Neuronal stem cell (in vitro differentiated cells): ENCODE measurements at regions not wholly inside any gene's neighbourhood (a gene's known extent, or its start where the extent isn't known, plus 50 kb on each side); places are given as distances from the start of the nearest gene placed in this dataset.

Source experiments
- DNase-seq: peaks from one replicate; pipeline ENCODE4 v3.0.0-alpha.2; 2013; ENCODE audit warnings: low spot score
- H2AFZ ChIP-seq: one replicate; pipeline ENCODE4 v1.6.1; 2013; ENCODE audit warnings: mild to moderate bottlenecking, low read length, inconsistent platforms
- H2AK5ac ChIP-seq: 2 replicates; pipeline ENCODE4 v1.6.1; 2013; ENCODE audit warnings: low read depth, mild to moderate bottlenecking, inconsistent platforms, low read length, moderate library complexity, mixed read lengths
- H2BK120ac ChIP-seq: 2 replicates; pipeline ENCODE4 v1.6.1; 2013; ENCODE audit warnings: low read depth, mild to moderate bottlenecking, inconsistent platforms, low read length, moderate library complexity, mixed read lengths
- H2BK12ac ChIP-seq: one replicate; pipeline ENCODE4 v1.6.1; 2013; ENCODE audit warnings: low read length, inconsistent platforms
- H2BK15ac ChIP-seq: 2 replicates; pipeline ENCODE4 v1.6.1; 2013; ENCODE audit warnings: mild to moderate bottlenecking, low read length, inconsistent platforms, mixed read lengths
- H2BK5ac ChIP-seq: one replicate; pipeline ENCODE4 v1.6.1; 2013; ENCODE audit warnings: inconsistent platforms, mild to moderate bottlenecking, low read length, moderate library complexity
- H3K14ac ChIP-seq: one replicate; pipeline ENCODE4 v1.6.1; 2013; ENCODE audit warnings: low read length, inconsistent platforms
- H3K18ac ChIP-seq: 2 replicates; pipeline ENCODE4 v1.6.1; 2013; ENCODE audit warnings: low read length, inconsistent platforms
- H3K23ac ChIP-seq: 2 replicates; pipeline ENCODE4 v1.6.1; 2013; ENCODE audit warnings: low read depth, mild to moderate bottlenecking, mixed read lengths, low read length, inconsistent platforms; ENCODE audit not compliant: poor library complexity
- H3K27ac ChIP-seq: replicated peaks from 3 replicates; pipeline ENCODE4 v1.5.1; 2013; ENCODE audit warnings: low read length, inconsistent platforms
- H3K27me3 ChIP-seq, 3 experiments: 2 replicates each; pipeline ENCODE4 v1.6.1; 2013; ENCODE audit warnings: low read length in 3 of 3, mild to moderate bottlenecking in 2 of 3, inconsistent platforms in 1 of 3, low read depth in 1 of 3, mixed read lengths in 1 of 3, moderate library complexity in 1 of 3; ENCODE audit not compliant: control insufficient read depth in 3 of 3, insufficient read depth in 3 of 3
- H3K36me3 ChIP-seq, 2 donors: replicated peaks in 1 of 2; 2 replicates each; pipeline ENCODE4 v1.6.1; 2013; ENCODE audit warnings: low read length in 2 of 2; ENCODE audit not compliant: control insufficient read depth in 2 of 2, insufficient read depth in 2 of 2
- H3K4ac ChIP-seq: 2 replicates; pipeline ENCODE4 v1.6.1; 2013; ENCODE audit warnings: inconsistent platforms, mild to moderate bottlenecking, low read length, moderate library complexity
- H3K4me1 ChIP-seq, 2 donors: 1 replicate in 1 of 2; 2 replicates in 1 of 2; pipeline ENCODE4 v1.6.1; 2013; ENCODE audit warnings: low read length in 2 of 2, low read depth in 1 of 2; ENCODE audit not compliant: control insufficient read depth in 2 of 2, insufficient read depth in 1 of 2
- H3K4me2 ChIP-seq: one replicate; pipeline ENCODE4 v1.6.1; 2013; ENCODE audit warnings: mild to moderate bottlenecking, low read length, inconsistent platforms; ENCODE audit not compliant: insufficient read depth, poor library complexity, severe bottlenecking
- H3K4me3 ChIP-seq, 2 donors: 2 replicates each; pipeline ENCODE4 v1.5.1; 2013; ENCODE audit warnings: low read length in 2 of 2, mild to moderate bottlenecking in 2 of 2, inconsistent platforms in 1 of 2, moderate library complexity in 1 of 2
- H3K79me1 ChIP-seq: one replicate; pipeline ENCODE4 v1.6.1; 2013; ENCODE audit warnings: low read depth, mild to moderate bottlenecking, inconsistent platforms, low read length, moderate library complexity
- H3K9ac ChIP-seq: one replicate; pipeline ENCODE4 v1.6.1; 2013; ENCODE audit warnings: mild to moderate bottlenecking, low read depth, low read length, inconsistent platforms; ENCODE audit not compliant: poor library complexity
- H3K9me3 ChIP-seq, 2 donors: replicated peaks in 1 of 2; 2 replicates each; pipeline versions ENCODE3 to v1.6.1; 2013; ENCODE audit warnings: low read length in 2 of 2, mild to moderate bottlenecking in 2 of 2, inconsistent platforms in 1 of 2, low read depth in 1 of 2, mixed read lengths in 1 of 2, moderate library complexity in 1 of 2; ENCODE audit not compliant: control insufficient read depth in 2 of 2, insufficient read depth in 1 of 2
- H4K8ac ChIP-seq: one replicate; pipeline ENCODE4 v1.6.1; 2013; ENCODE audit warnings: low read depth, mild to moderate bottlenecking, inconsistent platforms, low read length, moderate library complexity
- H4K91ac ChIP-seq: one replicate; pipeline ENCODE4 v1.6.1; 2013; ENCODE audit warnings: low read length, low read depth, mild to moderate bottlenecking, inconsistent platforms; ENCODE audit not compliant: poor library complexity
- WGBS, 2 donors: extraction: QIAGEN DNeasy Blood & Tissue Kit; methylation state at CpG; one replicate each; pipeline ENCODE4 v1.1.7; 2013; ENCODE audit warnings: missing lambda C conversion rate in 2 of 2, mixed read lengths in 1 of 2; ENCODE audit not compliant: insufficient read length in 2 of 2, insufficient replicate concordance in 1 of 2; ENCODE audit errors: extremely low coverage in 2 of 2; 5-methylcytosine and 5-hydroxymethylcytosine counted together

- Histone ChIP-seq H3K23ac (peak overlapping the region; percentile 97), H3K9ac (no peak overlapping the region), H3K4me2 (no peak overlapping the region), H2BK120ac (peak overlapping the region; percentile 84), H3K27ac (no peak overlapping the region), H4K91ac (no peak overlapping the region), H2BK12ac (peak overlapping the region; percentile 63), H2BK5ac (no peak overlapping the region), H2AFZ (no peak overlapping the region), H3K27me3 (no peaks in the 10 kb centered on the region), H3K79me1 (no peaks in the 10 kb centered on the region), H3K4me1 (peaks cover 0 to 2% of the 10 kb centered on the region in 2 donors), H4K8ac (no peak overlapping the region), H3K18ac (peak overlapping the region; percentile 86), H3K4ac (no peak overlapping the region), H2AK5ac (peak overlapping the region; percentile 77), H2BK15ac (no peak overlapping the region), H3K14ac (no peak overlapping the region), H3K9me3 (no peaks in the 10 kb centered on the region), H3K4me3 (no peak overlapping the region), H3K36me3 (no peaks in the 10 kb centered on the region)
- no peak for DNase-seq
- WGBS, 2 donors, result no CpG with 5 or more reads among the region's 38 CpGs
These were observed 392.0 kb upstream of the CCDC196 start for GRCh38 chr14:66094001-66094727.

- Histone ChIP-seq H3K79me1 (no peaks in the 10 kb centered on the region), H3K18ac (peak overlapping the region; percentile 40), H3K27me3 (no peaks in the 10 kb centered on the region), H3K4me1 (peaks cover 0 to 2% of the 10 kb centered on the region in 2 donors), H2BK120ac (no peak overlapping the region), H2BK12ac (no peak overlapping the region), H3K4me2 (no peak overlapping the region), H2AFZ (no peak overlapping the region), H4K91ac (no peak overlapping the region), H3K14ac (no peak overlapping the region), H3K27ac (no peak overlapping the region), H4K8ac (no peak overlapping the region), H3K23ac (peak overlapping the region; percentile 45), H2BK5ac (no peak overlapping the region), H3K36me3 (no peaks in the 10 kb centered on the region), H2AK5ac (no peak overlapping the region), H3K9me3 (no peaks in the 10 kb centered on the region), H2BK15ac (no peak overlapping the region), H3K4ac (no peak overlapping the region), H3K4me3 (no peak overlapping the region), H3K9ac (no peak overlapping the region)
- WGBS, 2 donors, result no CpG with 5 or more reads among the region's 4 CpGs
- DNase-seq, result no peak
These were observed 386.7 kb upstream of the CCDC196 start for GRCh38 chr14:66099451-66099850.

- H3K27ac ChIP-seq, result no peak overlapping the region
- no peak for DNase-seq
- no peak overlapping the region for H2BK12ac ChIP-seq
- no peak overlapping the region for H3K18ac ChIP-seq
- H3K9ac ChIP-seq, result no peak overlapping the region
- H3K79me1 ChIP-seq, result no peaks in the 10 kb centered on the region
- H3K4me3 ChIP-seq, result no peak overlapping the region
- H4K91ac ChIP-seq, result no peak overlapping the region
- H2AK5ac ChIP-seq, result no peak overlapping the region
- H3K4me2 ChIP-seq, result no peak overlapping the region
- no peak overlapping the region for H3K14ac ChIP-seq
- H2BK120ac ChIP-seq, result no peak overlapping the region
- H2BK5ac ChIP-seq, result no peak overlapping the region
- H3K27me3 ChIP-seq, result no peaks in the 10 kb centered on the region
- H3K9me3 ChIP-seq, result no peaks in the 10 kb centered on the region
- WGBS, 2 donors, result no CpG with 5 or more reads among the region's 1 CpG
- no peak overlapping the region for H4K8ac ChIP-seq
- H3K36me3 ChIP-seq, result no peaks in the 10 kb centered on the region
- H3K4me1 ChIP-seq, result peaks cover 0 to 7% of the 10 kb centered on the region in 2 donors
- H3K4ac ChIP-seq, result no peak overlapping the region
- no peak overlapping the region for H3K23ac ChIP-seq
- no peak overlapping the region for H2BK15ac ChIP-seq
- H2AFZ ChIP-seq, result no peak overlapping the region
These were observed 386.2 kb upstream of the CCDC196 start for GRCh38 chr14:66099931-66100330.

GRCh38 chr14:66101662-66102061, 384.5 kb upstream of the CCDC196 start:
- Histone ChIP-seq H3K27me3 (no peaks in the 10 kb centered on the region), H2BK120ac (no peak overlapping the region), H3K23ac (no peak overlapping the region), H2AFZ (no peak overlapping the region), H2BK15ac (no peak overlapping the region), H2BK12ac (no peak overlapping the region), H4K91ac (no peak overlapping the region), H3K9me3 (no peaks in the 10 kb centered on the region), H2BK5ac (no peak overlapping the region), H3K36me3 (no peaks in the 10 kb centered on the region), H4K8ac (no peak overlapping the region), H3K4ac (no peak overlapping the region), H3K18ac (no peak overlapping the region), H3K79me1 (no peaks in the 10 kb centered on the region), H2AK5ac (no peak overlapping the region), H3K4me2 (no peak overlapping the region), H3K4me1 (peaks cover 0 to 8% of the 10 kb centered on the region in 2 donors), H3K14ac (no peak overlapping the region), H3K9ac (no peak overlapping the region), H3K27ac (no peak overlapping the region), H3K4me3 (no peak overlapping the region)
- WGBS, 2 donors, result no CpG with 5 or more reads among the region's 1 CpG
- DNase-seq, result no peak
